ENCODE measurements at regions not wholly inside any gene's neighbourhood (a gene's known extent, or its start where the extent isn't known, plus 50 kb on each side); places are given as distances from the start of the nearest gene placed in this dataset.

DNA sequence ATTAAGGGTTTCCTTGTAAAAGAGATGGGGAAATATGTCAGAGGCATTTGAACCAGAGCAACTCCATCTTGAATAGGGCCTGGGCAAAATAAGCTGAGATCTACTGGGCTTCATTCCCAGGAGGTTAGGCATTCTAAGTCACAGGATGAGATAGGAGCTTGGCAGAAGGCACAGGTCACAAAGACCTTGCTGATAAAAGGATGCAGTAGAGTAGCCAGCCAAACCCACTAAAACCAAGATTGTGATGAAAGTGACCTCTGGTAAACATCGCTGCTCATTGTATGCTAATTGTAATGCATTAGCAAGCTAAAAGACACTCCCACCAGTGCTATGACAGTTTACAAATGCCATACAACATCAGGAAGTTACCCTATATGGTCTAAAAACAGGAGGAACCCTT, 1390.3 kb downstream of the RAPGEF2 start:
- TF ChIP-seq, protein P1, sequence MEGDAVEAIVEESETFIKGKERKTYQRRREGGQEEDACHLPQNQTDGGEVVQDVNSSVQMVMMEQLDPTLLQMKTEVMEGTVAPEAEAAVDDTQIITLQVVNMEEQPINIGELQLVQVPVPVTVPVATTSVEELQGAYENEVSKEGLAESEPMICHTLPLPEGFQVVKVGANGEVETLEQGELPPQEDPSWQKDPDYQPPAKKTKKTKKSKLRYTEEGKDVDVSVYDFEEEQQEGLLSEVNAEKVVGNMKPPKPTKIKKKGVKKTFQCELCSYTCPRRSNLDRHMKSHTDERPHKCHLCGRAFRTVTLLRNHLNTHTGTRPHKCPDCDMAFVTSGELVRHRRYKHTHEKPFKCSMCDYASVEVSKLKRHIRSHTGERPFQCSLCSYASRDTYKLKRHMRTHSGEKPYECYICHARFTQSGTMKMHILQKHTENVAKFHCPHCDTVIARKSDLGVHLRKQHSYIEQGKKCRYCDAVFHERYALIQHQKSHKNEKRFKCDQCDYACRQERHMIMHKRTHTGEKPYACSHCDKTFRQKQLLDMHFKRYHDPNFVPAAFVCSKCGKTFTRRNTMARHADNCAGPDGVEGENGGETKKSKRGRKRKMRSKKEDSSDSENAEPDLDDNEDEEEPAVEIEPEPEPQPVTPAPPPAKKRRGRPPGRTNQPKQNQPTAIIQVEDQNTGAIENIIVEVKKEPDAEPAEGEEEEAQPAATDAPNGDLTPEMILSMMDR (IDR thresholded peaks at IDR 0.05), result no peak
- no peak for TF ChIP-seq POLR2AphosphoS5 (IDR thresholded peaks at IDR 0.05)
- no peak for TF ChIP-seq POLR2A (IDR thresholded peaks at IDR 0.05)
- TF ChIP-seq EP300 (IDR thresholded peaks at IDR 0.05), result no peak

Data from gastroesophageal sphincter (tissue), 3 donors.